Choroid plexus epithelial cell (primary cell): ENCODE measurements at regions not wholly inside any gene's neighbourhood (a gene's known extent, or its start where the extent isn't known, plus 50 kb on each side); places are given as distances from the start of the nearest gene placed in this dataset.

Experiments
- DNase-seq: peaks from one replicate; pipeline ENCODE4 v3.0.0-alpha.2; 2010; ENCODE audit warnings: low read depth
- H3K4me3 ChIP-seq: 2 replicates; pipeline ENCODE4 v1.5.1; 2011; ENCODE audit warnings: low read depth, mild to moderate bottlenecking, control low read depth, low read length, moderate library complexity
- CTCF ChIP-seq: conservative IDR thresholded peaks from 2 replicates; pipeline ENCODE4 v1.5.1; 2011; ENCODE audit warnings: low read depth, mild to moderate bottlenecking, control low read depth, inconsistent platforms, low read length, moderate library complexity

GRCh38 chr21:25054689-25055088, 552.6 kb downstream of the MRPL39 start:
- TF ChIP-seq CTCF, result no peak
- H3K4me3 ChIP-seq, result no peak overlapping the region
- DNase-seq, result no peak

- DNase-seq, result peak; percentile 7
- no peak overlapping the region for H3K4me3 ChIP-seq
- no peak for TF ChIP-seq CTCF
These were observed 567.6 kb downstream of the MRPL39 start for GRCh38 chr21:25039461-25040380.

GRCh38 chr21:25036775-25037174, 570.5 kb downstream of the MRPL39 start:
- H3K4me3 ChIP-seq, result no peak overlapping the region
- no peak for TF ChIP-seq CTCF
- no peak for DNase-seq

- no peak for DNase-seq
- no peak overlapping the region for H3K4me3 ChIP-seq
- no peak for TF ChIP-seq CTCF
These were observed 575.5 kb downstream of the MRPL39 start for GRCh38 chr21:25031750-25032149.

- DNase-seq, result no peak
- no peak overlapping the region for H3K4me3 ChIP-seq
- no peak for TF ChIP-seq CTCF
These were observed 577.7 kb downstream of the MRPL39 start for GRCh38 chr21:25029580-25029979.

GRCh38 chr21:25025596-25025995, 581.7 kb downstream of the MRPL39 start:
- DNase-seq, result no peak
- TF ChIP-seq CTCF, result no peak
- no peak overlapping the region for H3K4me3 ChIP-seq

- H3K4me3 ChIP-seq, result no peak overlapping the region
- no peak for TF ChIP-seq CTCF
- DNase-seq, result no peak
These were observed 582.6 kb downstream of the MRPL39 start for GRCh38 chr21:25024639-25025038.
